RWPE2 (cell line): ENCODE measurements at regions not wholly inside any gene's neighbourhood (a gene's known extent, or its start where the extent isn't known, plus 50 kb on each side); places are given as distances from the start of the nearest gene placed in this dataset.
A peak's percentile ranks its signal among the peaks of the same experiment; 100 is the strongest.

Experiments
- ATAC-seq: fragments of 200-7000 bp; cut with Tn5 transposase; 3 replicates; pipeline ENCODE4 v1.9.1; 2021; ENCODE audit warnings: low read depth
- DNase-seq: peaks from one replicate; pipeline ENCODE4 v3.0.0-alpha.2; 2020; ENCODE audit warnings: low spot score
- H3K27ac ChIP-seq: fragments of 450-650 bp; 2 replicates; pipeline ENCODE4 v1.5.1; 2017; ENCODE audit warnings: mild to moderate bottlenecking; ENCODE audit not compliant: poor library complexity, severe bottlenecking
- H3K27me3 ChIP-seq: fragments of 250-450 bp; sonication (Bioruptor Pico); 2 replicates; pipeline ENCODE4 v1.5.1; 2021; ENCODE audit warnings: mild to moderate bottlenecking, moderate library complexity; ENCODE audit not compliant: insufficient read depth, poor library complexity, severe bottlenecking
- H3K36me3 ChIP-seq: fragments of 250-450 bp; sonication (Bioruptor Pico); 2 replicates; pipeline ENCODE4 v1.5.1; 2020; ENCODE audit warnings: low read depth, mild to moderate bottlenecking, moderate library complexity
- H3K4me1 ChIP-seq: fragments of 250-450 bp; sonication (Bioruptor Pico); 2 replicates; pipeline ENCODE4 v1.5.1; 2021; ENCODE audit warnings: mild to moderate bottlenecking, moderate library complexity; ENCODE audit not compliant: insufficient read depth, poor library complexity, severe bottlenecking
- H3K4me3 ChIP-seq: fragments of 250-450 bp; sonication (Bioruptor Pico); 2 replicates; pipeline ENCODE4 v1.5.1; 2021; ENCODE audit warnings: mild to moderate bottlenecking, moderate library complexity; ENCODE audit not compliant: severe bottlenecking
- H3K9me3 ChIP-seq: fragments of 250-450 bp; sonication (Bioruptor Pico); 2 replicates; pipeline ENCODE4 v1.5.1; 2021; ENCODE audit warnings: mild to moderate bottlenecking, moderate library complexity; ENCODE audit not compliant: severe bottlenecking
- TF ChIP-seq, protein P1 (sequence below): fragments of 450-650 bp; IDR thresholded peaks from one replicate; pipeline ENCODE4 v1.5.1; 2017; ENCODE audit warnings: mild to moderate bottlenecking, moderate library complexity; ENCODE audit not compliant: poor library complexity, severe bottlenecking

DNA sequence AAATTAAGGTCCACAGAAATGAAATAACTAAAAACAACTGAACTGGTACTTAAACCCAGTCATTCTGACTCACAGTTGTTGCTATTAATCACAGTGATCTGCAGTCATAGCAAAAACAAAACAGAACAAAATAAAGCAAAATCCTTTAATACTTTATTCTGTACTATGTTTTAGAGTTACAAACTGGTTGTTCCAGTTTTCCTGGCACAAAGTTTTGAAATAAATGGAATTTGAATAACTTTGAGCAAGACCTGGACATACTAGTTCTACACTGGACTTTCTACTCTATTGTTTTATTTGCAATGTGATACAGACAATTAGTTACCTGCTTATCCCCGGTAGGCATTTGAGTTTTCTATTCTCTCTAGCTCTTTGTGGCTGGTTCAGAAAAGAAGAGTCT is 147.9 kb downstream of the DMRT2 start:
- TF ChIP-seq, protein P1, sequence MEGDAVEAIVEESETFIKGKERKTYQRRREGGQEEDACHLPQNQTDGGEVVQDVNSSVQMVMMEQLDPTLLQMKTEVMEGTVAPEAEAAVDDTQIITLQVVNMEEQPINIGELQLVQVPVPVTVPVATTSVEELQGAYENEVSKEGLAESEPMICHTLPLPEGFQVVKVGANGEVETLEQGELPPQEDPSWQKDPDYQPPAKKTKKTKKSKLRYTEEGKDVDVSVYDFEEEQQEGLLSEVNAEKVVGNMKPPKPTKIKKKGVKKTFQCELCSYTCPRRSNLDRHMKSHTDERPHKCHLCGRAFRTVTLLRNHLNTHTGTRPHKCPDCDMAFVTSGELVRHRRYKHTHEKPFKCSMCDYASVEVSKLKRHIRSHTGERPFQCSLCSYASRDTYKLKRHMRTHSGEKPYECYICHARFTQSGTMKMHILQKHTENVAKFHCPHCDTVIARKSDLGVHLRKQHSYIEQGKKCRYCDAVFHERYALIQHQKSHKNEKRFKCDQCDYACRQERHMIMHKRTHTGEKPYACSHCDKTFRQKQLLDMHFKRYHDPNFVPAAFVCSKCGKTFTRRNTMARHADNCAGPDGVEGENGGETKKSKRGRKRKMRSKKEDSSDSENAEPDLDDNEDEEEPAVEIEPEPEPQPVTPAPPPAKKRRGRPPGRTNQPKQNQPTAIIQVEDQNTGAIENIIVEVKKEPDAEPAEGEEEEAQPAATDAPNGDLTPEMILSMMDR = no peak
- DNase-seq (no peak), ATAC-seq (peak; percentile 92)
- Histone ChIP-seq H3K4me3 (no peak overlapping the region), H3K36me3 (no peaks in the 10 kb centered on the region), H3K4me1 (peaks cover 16% of the 10 kb centered on the region), H3K9me3 (no peaks in the 10 kb centered on the region), H3K27ac (peak overlapping the region; percentile 38), H3K27me3 (no peaks in the 10 kb centered on the region)

DNA sequence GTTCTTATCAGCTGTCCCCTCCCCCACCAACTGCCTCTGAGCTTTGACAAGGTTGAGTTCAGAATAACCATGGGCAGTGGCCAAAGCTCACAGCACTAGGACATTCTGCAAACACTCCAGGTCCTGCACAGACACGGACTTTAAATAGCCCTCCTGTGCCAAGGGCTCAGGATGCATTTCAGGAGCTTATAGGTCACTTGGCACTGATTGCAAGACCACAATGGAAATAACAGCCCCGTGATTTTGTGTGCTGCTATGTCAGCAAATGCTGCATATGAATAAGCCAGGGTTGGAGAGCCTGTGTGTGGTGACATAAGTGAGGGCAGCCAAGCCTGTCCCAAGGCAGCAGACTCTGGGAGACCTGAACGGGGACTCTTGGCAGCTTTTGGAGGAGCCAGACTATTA is 150.7 kb downstream of the DMRT2 start:
- Histone ChIP-seq H3K27ac (no peak overlapping the region), H3K4me3 (no peak overlapping the region), H3K9me3 (no peaks in the 10 kb centered on the region), H3K36me3 (no peaks in the 10 kb centered on the region), H3K27me3 (no peaks in the 10 kb centered on the region), H3K4me1 (peaks cover 16% of the 10 kb centered on the region)
- TF ChIP-seq, protein P1 = no peak
- DNase-seq (no peak), ATAC-seq (no peak)

DNA sequence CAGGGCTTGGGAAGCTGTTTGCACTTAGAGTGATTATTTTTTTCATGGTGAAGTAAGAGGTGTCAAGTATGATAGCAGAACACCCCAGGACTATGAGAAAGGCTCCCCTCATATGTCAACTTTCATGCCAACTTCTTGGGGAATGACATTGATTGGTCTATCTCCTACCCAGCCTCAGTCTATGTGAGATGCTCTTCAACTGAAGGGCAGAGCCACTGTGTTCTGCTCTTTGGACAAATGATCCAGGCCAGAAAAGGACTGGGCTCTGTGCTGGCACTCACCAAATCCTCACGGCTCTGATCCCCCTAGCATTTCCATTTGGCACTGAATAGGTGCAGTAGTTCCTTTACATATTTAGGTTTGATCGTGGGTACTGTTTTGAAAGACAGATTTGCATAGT is 151.1 kb downstream of the DMRT2 start:
- H3K4me1 ChIP-seq = peaks cover 16% of the 10 kb centered on the region
- DNase-seq = no peak

DNA sequence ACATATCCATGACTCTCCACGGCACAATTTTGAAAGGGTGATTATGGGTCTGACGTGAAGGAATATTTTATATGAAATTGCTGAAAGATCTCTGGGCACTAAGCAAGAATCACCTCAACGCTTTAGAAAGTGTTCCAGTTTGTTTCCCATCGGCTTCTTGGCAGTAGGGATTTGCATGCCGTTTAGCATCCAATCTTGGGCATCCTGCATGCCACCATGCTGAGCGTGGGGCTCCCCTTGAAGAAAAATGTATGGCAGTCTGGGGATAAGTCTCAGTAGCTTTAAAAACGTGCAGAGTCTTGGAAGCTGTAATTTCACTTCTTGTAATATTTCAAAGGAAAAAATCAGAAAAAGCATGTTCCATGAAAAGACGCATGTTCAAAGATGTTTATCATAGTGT is 151.7 kb downstream of the DMRT2 start:
- no peaks in the 10 kb centered on the region for H3K36me3 ChIP-seq
- H3K4me3 ChIP-seq = no peak overlapping the region
- no peak for DNase-seq
- no peaks in the 10 kb centered on the region for H3K9me3 ChIP-seq
- ATAC-seq = no peak
- H3K27me3 ChIP-seq = no peaks in the 10 kb centered on the region
- no peak overlapping the region for H3K27ac ChIP-seq
- peaks cover 16% of the 10 kb centered on the region for H3K4me1 ChIP-seq
- TF ChIP-seq, protein P1 = no peak

More for the DNA sequence above, 151.1 kb downstream of the DMRT2 start:
- Histone ChIP-seq H3K27me3 (no peaks in the 10 kb centered on the region), H3K4me3 (no peak overlapping the region), H3K9me3 (no peaks in the 10 kb centered on the region), H3K27ac (no peak overlapping the region), H3K36me3 (no peaks in the 10 kb centered on the region)
- ATAC-seq = no peak
- TF ChIP-seq, protein P1 = no peak

DNA sequence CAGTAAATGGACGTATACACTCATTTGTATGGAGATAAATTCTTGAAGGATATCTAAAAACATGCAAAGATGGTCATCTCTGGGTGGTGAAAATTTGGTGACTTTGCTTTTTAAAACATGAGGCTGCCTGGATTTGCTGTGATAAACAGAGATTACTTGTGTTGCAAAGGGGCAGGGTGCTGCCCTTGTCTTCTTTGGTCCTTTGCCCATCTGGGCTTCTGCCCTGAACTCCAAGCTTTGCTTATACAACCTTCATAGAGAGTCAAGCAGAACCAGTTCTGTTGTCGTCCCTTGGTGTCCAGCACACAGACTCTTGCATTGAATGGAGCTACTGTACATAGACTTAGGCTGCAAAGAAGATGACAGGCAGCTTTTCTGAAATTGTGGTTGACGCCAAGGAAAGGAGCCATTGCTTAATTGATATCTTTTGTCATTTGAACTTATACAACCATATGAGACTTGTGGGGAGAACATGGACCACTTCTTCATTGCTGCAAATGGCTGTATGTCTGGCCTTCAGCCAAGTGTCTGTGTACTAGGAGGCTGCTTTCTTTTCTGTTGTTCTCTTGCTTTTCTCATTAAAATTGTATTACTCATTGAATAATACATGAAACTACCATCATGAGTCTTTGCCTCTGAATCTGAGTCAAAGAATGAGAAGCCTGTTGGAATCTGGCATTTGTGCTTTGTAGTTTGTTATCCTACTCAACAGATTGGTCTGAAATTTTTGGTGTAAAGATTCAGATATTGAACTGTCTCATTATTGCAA is 152.5 kb downstream of the DMRT2 start:
- TF ChIP-seq, protein P1 = no peak
- H3K27me3 ChIP-seq = no peaks in the 10 kb centered on the region
- no peak for ATAC-seq
- H3K4me1 ChIP-seq = peaks cover 13% of the 10 kb centered on the region
- DNase-seq = no peak
- H3K9me3 ChIP-seq = no peaks in the 10 kb centered on the region
- no peak overlapping the region for H3K4me3 ChIP-seq
- no peaks in the 10 kb centered on the region for H3K36me3 ChIP-seq
- no peak overlapping the region for H3K27ac ChIP-seq
